ENCODE measurements at regions not wholly inside any gene's neighbourhood (a gene's known extent, or its start where the extent isn't known, plus 50 kb on each side); places are given as distances from the start of the nearest gene placed in this dataset.

GRCh38 chr7:10657201-10657600 is 316.5 kb upstream of the PHF14 start:
- TF ChIP-seq EZH2 (IDR thresholded peaks at IDR 0.05; ENCODE audit: borderline replicate concordance, low read length) (no peak), CTCF (conservative IDR thresholded peaks at IDR 0.05 in 1 of 2, IDR thresholded peaks at IDR 0.05 in 1 of 2; ENCODE audit: extremely low read depth in 1 of 2, insufficient read depth in 1 of 2, low read depth in 1 of 2, low read length in 2 of 2) (no peak)

All from mammary epithelial cell (primary cell).